SK-N-SH (cell line): ENCODE measurements at regions not wholly inside any gene's neighbourhood (a gene's known extent, or its start where the extent isn't known, plus 50 kb on each side); places are given as distances from the start of the nearest gene placed in this dataset.

Source experiments
- CTCF ChIA-PET: fragments of 300-600, 350-600 bp; formaldehyde crosslinking; extraction: SDS; loops from one replicate; lab custom pipeline; 2021; lab: Yijun Ruan, JAX
- POLR2A ChIA-PET: fragments of 350-600 bp; sonication (Branson Sonifier 250); formaldehyde crosslinking; extraction: SDS; loops from one replicate; lab custom pipeline; 2020; ENCODE audit warnings: antibody characterized with exemption, inconsistent platforms; lab: Yijun Ruan, JAX
- DNase-seq: peaks from one replicate; pipeline ENCODE4 v3.0.0; 2012
- H2AFZ ChIP-seq: fragments of 200-600 bp; sonication (generic); 2 replicates; pipeline ENCODE4 v1.8.1; 2016; ENCODE audit warnings: antibody characterized with exemption, mild to moderate bottlenecking, low read depth
- H3F3A ChIP-seq: fragments of 200-600 bp; sonication (generic); replicated peaks from 2 replicates; pipeline ENCODE3; 2016; ENCODE audit warnings: antibody characterized with exemption, mild to moderate bottlenecking; ENCODE audit not compliant: insufficient read depth
- H3K27ac ChIP-seq, 2 experiments: fragments of 200-500 bp in 1 of 2; fragments of 200-600 bp in 1 of 2; sonication (Bioruptor generic) in 1 of 2; sonication (generic), shearing (Covaris generic) in 1 of 2; 2 replicates each; pipeline versions ENCODE4 v1.5.1 to v1.6.1; 2014 to 2016; ENCODE audit warnings: low read depth in 2 of 2, inconsistent platforms in 1 of 2, low read length in 1 of 2, mild to moderate bottlenecking in 1 of 2, mixed read lengths in 1 of 2
- H3K27me3 ChIP-seq: fragments of 200-600 bp; sonication (generic), shearing (Covaris generic); 2 replicates; pipeline ENCODE4 v1.6.1; 2016; ENCODE audit warnings: mixed run types; ENCODE audit not compliant: insufficient read depth
- H3K36me3 ChIP-seq, 2 experiments: fragments of 200-500 bp in 1 of 2; fragments of 200-600 bp in 1 of 2; sonication (Bioruptor generic) in 1 of 2; sonication (generic) in 1 of 2; replicated peaks in 1 of 2; 2 replicates each; pipeline versions ENCODE3 to v1.5.1; 2014 to 2016; ENCODE audit warnings: low read length in 1 of 2, mild to moderate bottlenecking in 1 of 2; ENCODE audit not compliant: insufficient read depth in 2 of 2, control insufficient read depth in 1 of 2
- H3K4me1 ChIP-seq, 2 experiments: fragments of 200-500 bp in 1 of 2; fragments of 200-600 bp in 1 of 2; sonication (Bioruptor generic) in 1 of 2; sonication (generic), shearing (Covaris generic) in 1 of 2; 2 replicates each; pipeline versions ENCODE4 v1.5.1 to v1.6.1; 2014 to 2016; ENCODE audit warnings: low read depth in 1 of 2, low read length in 1 of 2, mixed run types in 1 of 2; ENCODE audit not compliant: insufficient read depth in 2 of 2, control insufficient read depth in 1 of 2
- H3K4me2 ChIP-seq: fragments of 200-600 bp; sonication (generic), shearing (Covaris generic); 2 replicates; pipeline ENCODE4 v1.6.1; 2017; ENCODE audit warnings: mixed run types
- H3K4me3 ChIP-seq, 2 experiments: fragments of 200-500 bp in 1 of 2; fragments of 200-600 bp in 1 of 2; sonication (Bioruptor generic) in 1 of 2; sonication (generic), shearing (Covaris generic) in 1 of 2; 2 replicates each; pipeline versions ENCODE4 v1.5.1 to v1.8.1; 2014 to 2016; ENCODE audit warnings: low read depth in 2 of 2, inconsistent platforms in 1 of 2, low read length in 1 of 2, mild to moderate bottlenecking in 1 of 2, mixed read lengths in 1 of 2, moderate library complexity in 1 of 2
- H3K79me2 ChIP-seq: fragments of 200-600 bp; sonication (generic); 2 replicates; pipeline ENCODE4 v1.8.1; 2017; ENCODE audit warnings: mild to moderate bottlenecking; ENCODE audit not compliant: insufficient read depth
- H3K9ac ChIP-seq: fragments of 200-600 bp; sonication (generic); 2 replicates; pipeline ENCODE4 v1.6.1; 2017; ENCODE audit warnings: mixed run types
- H3K9me2 ChIP-seq: fragments of 200-600 bp; sonication (generic); 2 replicates; pipeline ENCODE4 v1.6.1; 2017; ENCODE audit warnings: mixed run types
- H3K9me3 ChIP-seq: fragments of 200-600 bp; sonication (generic); 2 replicates; pipeline ENCODE4 v1.6.1; 2017; ENCODE audit warnings: mixed run types, mild to moderate bottlenecking, moderate library complexity
- H4K20me1 ChIP-seq: fragments of 200-600 bp; sonication (generic); 2 replicates; pipeline ENCODE4 v1.6.1; 2017; ENCODE audit warnings: mild to moderate bottlenecking, mixed run types; ENCODE audit not compliant: insufficient read depth
- CHD2 ChIP-seq: fragments of 150-350 bp; IDR thresholded peaks from 2 replicates; pipeline ENCODE4 v1.6.1; 2018; ENCODE audit warnings: low read length; ENCODE audit not compliant: partially characterized antibody
- CTCF ChIP-seq: fragments of 200-600 bp; sonication (generic); IDR thresholded peaks from 2 replicates; pipeline ENCODE4 v1.6.1; 2017; ENCODE audit warnings: antibody characterized with exemption, mild to moderate bottlenecking, moderate library complexity
- ELF1 ChIP-seq: IDR thresholded peaks from 2 replicates; pipeline ENCODE4 v1.4.0; 2012
- EZH2phosphoT487 ChIP-seq: fragments of 200-600 bp; sonication (generic); IDR thresholded peaks from 2 replicates; pipeline ENCODE4 v1.6.1; 2017; ENCODE audit warnings: low read depth, mixed run types, mild to moderate bottlenecking, antibody characterized with exemption, moderate library complexity, borderline replicate concordance
- FOSL2 ChIP-seq: IDR thresholded peaks from 2 replicates; pipeline ENCODE4 v1.4.0; 2012; ENCODE audit warnings: low read depth, mild to moderate bottlenecking, moderate library complexity, borderline replicate concordance
- FOXM1 ChIP-seq: IDR thresholded peaks from 2 replicates; pipeline ENCODE4 v1.4.0; 2012; ENCODE audit warnings: low read depth, mild to moderate bottlenecking
- IRF3 ChIP-seq: fragments of 150-350 bp; IDR thresholded peaks from 2 replicates; pipeline ENCODE4 v1.6.1; 2016; ENCODE audit warnings: mild to moderate bottlenecking, low read depth, low read length
- JUND ChIP-seq: IDR thresholded peaks from 2 replicates; pipeline ENCODE4 v1.4.0; 2012
- MAX ChIP-seq: IDR thresholded peaks from 2 replicates; pipeline ENCODE4 v1.4.0; 2012; ENCODE audit warnings: low read depth
- MEF2A ChIP-seq: IDR thresholded peaks from 2 replicates; pipeline ENCODE4 v1.4.0; 2012; ENCODE audit warnings: low read depth, borderline replicate concordance
- MXI1 ChIP-seq: IDR thresholded peaks from 2 replicates; pipeline ENCODE4 v1.6.1; 2012; ENCODE audit warnings: mild to moderate bottlenecking, low read depth, low read length, improper control_type of control experiment
- NFIC ChIP-seq: IDR thresholded peaks from 2 replicates; pipeline ENCODE4 v1.4.0; 2012; ENCODE audit warnings: borderline replicate concordance
- POLR2AphosphoS5 ChIP-seq: IDR thresholded peaks from 2 replicates; pipeline ENCODE4 v1.6.1; 2012; ENCODE audit warnings: low read depth, low read length
- RAD21 ChIP-seq: IDR thresholded peaks from 2 replicates; pipeline ENCODE4 v1.6.1; 2012; ENCODE audit warnings: mild to moderate bottlenecking, low read length
- SMC3 ChIP-seq: IDR thresholded peaks from 2 replicates; pipeline ENCODE4 v1.6.1; 2012; ENCODE audit warnings: low read depth, low read length, improper control_type of control experiment
- USF1 ChIP-seq: IDR thresholded peaks from 2 replicates; pipeline ENCODE4 v1.4.0; 2012; ENCODE audit warnings: low read depth, borderline replicate concordance
- YY1 ChIP-seq: IDR thresholded peaks from 2 replicates; pipeline ENCODE4 v1.4.0; 2012; ENCODE audit warnings: low read depth, mild to moderate bottlenecking
- ZBTB33 ChIP-seq: IDR thresholded peaks from 2 replicates; pipeline ENCODE4 v1.4.0; 2012; ENCODE audit warnings: low read depth, borderline replicate concordance
- WGBS: methylation state at CpG from one replicate; pipeline ENCODE4 v1.1.6; 2017; ENCODE audit warnings: low lambda C conversion rate; 5-methylcytosine and 5-hydroxymethylcytosine counted together

GRCh38 chr6:25007269-25007699 lies 71.5 kb upstream of the RIPOR2 start (continued):
- no peak for TF ChIP-seq CTCF
- TF ChIP-seq FOSL2 = no peak

GRCh38 chr6:25008707-25009392 lies 73.1 kb upstream of the RIPOR2 start:
- Histone ChIP-seq H3K9me2 (no peaks in the 10 kb centered on the region), H4K20me1 (no peaks in the 10 kb centered on the region), H3K27me3 (no peaks in the 10 kb centered on the region), H3K4me2 (no peak overlapping the region), H3K79me2 (no peaks in the 10 kb centered on the region), H3K9me3 (no peaks in the 10 kb centered on the region), H3K27ac (no peak overlapping the region), H3K4me1 (peaks cover 9 to 32% of the 10 kb centered on the region in 2 experiments), H3F3A (peaks cover 17% of the 10 kb centered on the region), H3K36me3 (no peaks in the 10 kb centered on the region), H2AFZ (no peak overlapping the region), H3K4me3 (no peak overlapping the region), H3K9ac (no peak overlapping the region)
- 79% methylated on average over 4 of the region's 4 CpGs for WGBS
- DNase-seq = no peak
- CTCF ChIA-PET = interaction anchor here (0.6 to 1.3 kb wide), 3 partner anchors 62 to 348 kb away, joined by 3 to 4 read pairs (median 3); no protein-coding TSS in a partner anchor
- no peak for TF ChIP-seq POLR2AphosphoS5
- POLR2A ChIA-PET = no interaction called here

- Histone ChIP-seq H3F3A (peaks cover 17% of the 10 kb centered on the region), H3K9ac (no peak overlapping the region), H3K4me2 (no peak overlapping the region), H3K27ac (no peak overlapping the region), H2AFZ (no peak overlapping the region), H3K36me3 (no peaks in the 10 kb centered on the region), H3K9me3 (no peaks in the 10 kb centered on the region), H3K27me3 (no peaks in the 10 kb centered on the region), H3K9me2 (no peaks in the 10 kb centered on the region), H4K20me1 (no peaks in the 10 kb centered on the region), H3K4me3 (no peak overlapping the region), H3K79me2 (no peaks in the 10 kb centered on the region), H3K4me1 (peaks cover 9 to 32% of the 10 kb centered on the region in 2 experiments)
- ChIA-PET POLR2A (no interaction called here), CTCF (interaction anchor here (0.6 to 1.3 kb wide), 3 partner anchors 61 to 348 kb away, joined by 3 to 4 read pairs (median 3); no protein-coding TSS in a partner anchor)
- TF ChIP-seq EZH2phosphoT487 (no peak), SMC3 (no peak), MAX (no peak), YY1 (no peak), ELF1 (no peak), MXI1 (no peak), RAD21 (no peak), MEF2A (no peak), POLR2AphosphoS5 (no peak), NFIC (no peak), ZBTB33 (no peak), JUND (no peak), USF1 (no peak), IRF3 (no peak), CHD2 (no peak), FOXM1 (no peak)
- no peak for DNase-seq
- WGBS = 92% methylated on average over 6 of the region's 6 CpGs
Measured at GRCh38 chr6:25009393-25009710, 73.6 kb upstream of the RIPOR2 start.
